BJ (cell line): ENCODE measurements at regions not wholly inside any gene's neighbourhood (a gene's known extent, or its start where the extent isn't known, plus 50 kb on each side); places are given as distances from the start of the nearest gene placed in this dataset.

Experiments used
- CTCF ChIA-PET: fragments of 350-600 bp; formaldehyde crosslinking; extraction: SDS; loops from one replicate; lab custom pipeline; 2021; ENCODE audit warnings: antibody characterized with exemption, inconsistent platforms; lab: Yijun Ruan, JAX
- POLR2A ChIA-PET: fragments of 300-600 bp; sonication (Branson Sonifier 250); formaldehyde crosslinking; extraction: SDS; loops from one replicate; lab custom pipeline; 2021; ENCODE audit warnings: antibody characterized with exemption; lab: Charles Lee
- DNase-seq: peaks from one replicate; pipeline ENCODE4 v3.0.0-alpha.2; 2011; ENCODE audit warnings: low read depth
- H3K27me3 ChIP-seq: 2 replicates; pipeline ENCODE4 v1.6.0; 2011; ENCODE audit warnings: low read length; ENCODE audit not compliant: control insufficient read depth, insufficient read depth
- H3K36me3 ChIP-seq: 2 replicates; pipeline ENCODE4 v1.5.1; 2011; ENCODE audit warnings: low read length; ENCODE audit not compliant: control insufficient read depth, insufficient read depth
- H3K4me3 ChIP-seq: 2 replicates; pipeline ENCODE4 v1.5.1; 2011; ENCODE audit warnings: low read depth, mild to moderate bottlenecking, control low read depth, low read length
- CTCF ChIP-seq: IDR thresholded peaks from 2 replicates; pipeline ENCODE4 v1.5.1; 2011; ENCODE audit warnings: low read depth, mild to moderate bottlenecking, control low read depth, inconsistent platforms, low read length, moderate library complexity; ENCODE audit not compliant: insufficient read depth

- no peak for TF ChIP-seq CTCF
- no peak for DNase-seq
- CTCF ChIA-PET, result interaction anchor here (0.9 kb wide), 1 partner anchor 278 kb away, joined by 3 read pairs; no protein-coding TSS in a partner anchor
- POLR2A ChIA-PET, result no interaction called here
- Histone ChIP-seq H3K4me3 (no peak overlapping the region), H3K36me3 (no peaks in the 10 kb centered on the region), H3K27me3 (no peaks in the 10 kb centered on the region)
Observed at GRCh38 chr11:112835591-112836255, 125.5 kb upstream of the NCAM1 start.

GRCh38 chr11:112836256-112836602 is 125.0 kb upstream of the NCAM1 start:
- no peak for DNase-seq
- H3K36me3 ChIP-seq, result no peaks in the 10 kb centered on the region
- no peaks in the 10 kb centered on the region for H3K27me3 ChIP-seq
- no peak overlapping the region for H3K4me3 ChIP-seq
- TF ChIP-seq CTCF, result no peak
- ChIA-PET CTCF (interaction anchor here (1.7 kb wide), 1 partner anchor 277 kb away, joined by 5 read pairs; no protein-coding TSS in a partner anchor), POLR2A (no interaction called here)

GRCh38 chr11:112837162-112837826 is 123.9 kb upstream of the NCAM1 start:
- CTCF ChIA-PET, result interaction anchor here (0.6 to 1.7 kb wide), 2 partner anchors 229 to 276 kb away, joined by 3 to 5 read pairs; no protein-coding TSS in a partner anchor
- H3K36me3 ChIP-seq, result no peaks in the 10 kb centered on the region
- H3K27me3 ChIP-seq, result no peaks in the 10 kb centered on the region
- POLR2A ChIA-PET, result no interaction called here
- no peak overlapping the region for H3K4me3 ChIP-seq
- no peak for TF ChIP-seq CTCF
- no peak for DNase-seq

GRCh38 chr11:112839051-112839450 is 122.2 kb upstream of the NCAM1 start:
- TF ChIP-seq CTCF, result no peak
- no peaks in the 10 kb centered on the region for H3K27me3 ChIP-seq
- ChIA-PET POLR2A (no interaction called here), CTCF (no interaction called here)
- no peaks in the 10 kb centered on the region for H3K36me3 ChIP-seq
- no peak for DNase-seq
- no peak overlapping the region for H3K4me3 ChIP-seq

GRCh38 chr11:112841729-112842128 is 119.5 kb upstream of the NCAM1 start:
- Histone ChIP-seq H3K4me3 (no peak overlapping the region), H3K36me3 (no peaks in the 10 kb centered on the region), H3K27me3 (no peaks in the 10 kb centered on the region)
- CTCF ChIA-PET, result no interaction called here
- TF ChIP-seq CTCF, result no peak
- DNase-seq, result no peak
- POLR2A ChIA-PET, result no interaction called here
